Thyroid gland (tissue), 4 donors: ENCODE measurements at regions not wholly inside any gene's neighbourhood (a gene's known extent, or its start where the extent isn't known, plus 50 kb on each side); places are given as distances from the start of the nearest gene placed in this dataset.

Experiments used
- CTCF ChIP-seq, 6 experiments: fragments of 200-600 bp in 3 of 6; fragments of 450-650 bp in 3 of 6; sonication (generic) in 3 of 6; IDR thresholded peaks; one replicate each; pipeline ENCODE4 v1.5.1; 2016 to 2019; ENCODE audit warnings: antibody characterized with exemption in 6 of 6, mild to moderate bottlenecking in 2 of 6, inconsistent platforms in 1 of 6, moderate library complexity in 1 of 6
- POLR2A ChIP-seq, 2 donors: fragments of 450-650 bp; IDR thresholded peaks; one replicate each; pipeline ENCODE4 v1.6.1; 2017; ENCODE audit warnings: antibody characterized with exemption in 2 of 2, mild to moderate bottlenecking in 2 of 2, moderate library complexity in 1 of 2

- TF ChIP-seq CTCF (IDR thresholded peaks at IDR 0.05) (no peak), POLR2A (IDR thresholded peaks at IDR 0.05) (no peak)
Measured at GRCh38 chr3:51617597-51617996, 53.5 kb upstream of the TEX264 start.
